GM21447 (cell line): ENCODE measurements at regions not wholly inside any gene's neighbourhood (a gene's known extent, or its start where the extent isn't known, plus 50 kb on each side); places are given as distances from the start of the nearest gene placed in this dataset.
"Not testable (repeated sequence)": the region's sequence is repeated elsewhere in the genome, so short reads cannot be mapped to it uniquely, and the experiment has no call there.

ENCODE experiments used
- ATAC-seq: cut with Tn5 transposase; IDR thresholded peaks from one replicate; pipeline ENCODE4 v1.9.1; 2021; ENCODE audit not compliant: unreplicated experiment

DNA sequence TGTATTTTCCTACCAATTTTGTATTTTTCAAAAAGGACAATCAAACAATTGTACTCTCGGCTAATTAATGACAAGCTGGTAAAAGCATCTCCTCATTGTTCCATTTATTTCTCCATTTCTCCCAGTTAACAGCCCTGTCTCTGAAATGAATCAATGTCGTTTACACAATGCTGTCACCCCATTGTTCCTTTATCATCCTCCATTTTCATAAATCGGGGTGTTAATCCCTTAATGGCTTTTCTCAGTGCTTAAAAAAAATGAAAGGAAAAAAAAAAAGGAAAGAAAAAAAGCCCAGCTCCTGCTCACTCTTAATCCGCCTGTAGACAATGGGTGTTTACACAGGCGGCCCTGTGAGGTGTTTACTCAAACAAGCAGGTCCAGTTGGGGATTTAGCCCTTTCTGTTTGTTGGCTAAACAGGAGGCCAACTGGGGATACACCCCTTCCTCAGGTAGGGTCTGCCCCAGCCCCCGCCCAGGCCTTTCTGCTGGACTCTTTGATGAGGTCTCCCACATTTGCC, 86.8 kb upstream of the SALL1 start:
- no peak for ATAC-seq

DNA sequence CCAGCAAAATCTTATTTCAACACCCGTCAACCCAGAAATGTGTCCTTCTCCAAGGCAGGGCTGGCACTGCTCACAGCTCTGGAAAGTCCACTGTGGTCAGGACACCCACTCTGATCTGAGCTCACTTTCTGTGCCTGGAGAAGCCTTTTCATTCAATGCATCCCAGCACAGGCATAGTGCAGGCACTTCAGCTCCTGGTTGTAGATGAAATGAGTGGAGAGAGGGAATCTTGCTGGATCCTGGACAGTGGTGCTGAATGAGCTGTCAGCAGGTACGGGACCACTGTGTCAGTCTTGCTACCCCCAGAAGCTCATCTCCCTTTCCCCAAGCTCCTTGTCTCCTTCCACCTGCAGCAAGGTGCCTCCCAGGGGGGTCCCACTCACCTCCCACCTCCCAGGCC, 86.1 kb upstream of the SALL1 start:
- ATAC-seq: no peak

DNA sequence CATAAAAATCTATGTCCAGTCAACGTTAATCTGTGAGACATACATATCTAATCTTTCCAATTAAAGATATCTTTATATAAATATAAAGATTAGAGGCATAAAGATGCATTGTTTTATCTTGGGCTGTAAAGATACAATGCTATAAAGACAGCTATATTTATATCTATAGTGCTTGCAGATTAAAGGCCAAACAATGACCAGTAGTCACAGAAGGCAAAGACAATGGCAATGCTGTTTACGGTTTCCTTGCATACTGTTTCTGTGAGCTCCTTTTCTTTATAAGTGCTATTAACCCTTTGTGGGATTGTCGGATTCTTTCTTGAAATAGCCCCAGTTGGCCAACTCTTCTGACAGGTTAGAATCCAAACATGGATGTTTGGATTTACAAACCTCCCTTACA, 85.5 kb upstream of the SALL1 start:
- ATAC-seq: no peak

DNA sequence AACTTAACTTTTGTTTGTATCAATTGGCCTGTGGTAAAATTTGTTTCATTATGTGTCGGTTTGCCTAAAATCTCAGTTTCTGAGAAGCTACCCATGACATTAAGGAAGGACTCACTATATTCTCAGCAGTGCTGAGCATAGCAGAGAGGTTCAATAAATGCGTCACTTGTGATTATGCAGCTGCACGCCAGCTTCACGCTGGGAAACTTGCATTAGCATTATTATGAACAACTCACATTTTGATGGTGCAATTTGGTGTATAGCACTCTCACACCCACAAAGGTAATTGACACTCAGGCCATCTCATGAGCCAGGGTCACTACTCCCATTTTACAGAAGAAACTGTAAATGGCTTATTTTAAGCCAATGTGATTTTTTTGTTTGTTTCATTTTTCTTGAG, 80.6 kb upstream of the SALL1 start:
- no peak for ATAC-seq

DNA sequence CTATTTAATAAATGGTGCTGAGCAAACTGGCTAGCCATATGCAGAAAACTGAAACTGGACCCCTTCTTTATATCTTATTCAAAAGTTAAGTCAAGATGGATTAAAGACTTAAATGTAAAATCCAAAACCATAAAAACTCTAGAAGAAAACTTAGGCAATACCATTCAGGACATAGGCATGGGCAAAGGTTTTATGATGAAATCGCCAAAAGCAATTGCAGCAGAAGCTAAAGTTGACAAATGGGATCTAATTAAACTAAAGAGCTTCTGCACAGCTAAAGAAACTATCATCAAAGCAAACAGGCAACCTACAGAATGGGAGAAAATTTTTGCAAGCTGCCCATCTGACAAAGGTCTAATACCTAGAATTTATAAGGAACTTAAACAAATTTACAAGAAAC, 79.0 kb upstream of the SALL1 start:
- ATAC-seq: not testable (repeated sequence)

DNA sequence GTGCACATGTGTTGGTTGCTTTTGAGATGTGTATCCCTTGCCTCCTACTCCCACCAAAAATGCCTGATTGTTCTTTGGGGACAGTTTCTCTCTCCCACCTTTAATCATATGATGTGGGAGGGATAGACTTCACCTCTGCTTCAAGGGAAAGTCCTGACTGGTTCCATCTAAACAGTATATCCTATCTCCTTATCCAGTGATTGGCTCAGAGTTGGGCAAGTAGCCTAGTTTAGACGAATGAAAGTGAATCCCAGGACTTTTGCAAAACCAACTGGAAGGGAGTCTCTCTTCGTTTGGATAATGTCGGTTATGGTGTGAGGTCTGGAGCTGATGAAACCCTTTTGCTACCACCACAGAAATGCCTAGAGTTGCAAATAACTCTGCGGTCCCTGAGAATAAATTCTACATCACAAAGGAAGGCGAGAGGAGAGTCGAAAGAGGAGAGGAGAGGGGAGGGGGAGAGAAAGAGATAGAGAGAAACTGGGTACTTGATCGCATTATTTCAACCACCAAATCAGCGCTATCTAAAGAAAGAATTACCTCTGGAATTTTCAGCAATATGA, 77.1 kb upstream of the SALL1 start:
- no peak for ATAC-seq

DNA sequence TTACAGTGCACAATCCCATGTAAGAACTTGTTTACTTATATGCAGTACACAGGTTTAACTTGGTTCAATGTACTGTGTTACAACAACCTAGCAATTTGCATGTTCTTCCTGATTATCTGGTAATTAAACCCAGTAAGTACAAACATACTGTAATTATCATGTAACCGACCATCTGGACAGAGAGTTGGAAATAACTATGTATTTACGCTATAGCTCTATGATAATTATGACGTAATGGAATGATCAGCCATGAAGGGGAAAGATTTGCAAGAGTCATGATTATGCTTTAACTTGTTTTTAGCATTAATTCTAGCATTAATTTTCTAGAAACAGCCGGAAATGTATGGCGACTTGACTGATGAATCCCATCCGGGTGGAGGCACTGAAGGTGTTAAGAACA, 74.8 kb upstream of the SALL1 start:
- no peak for ATAC-seq

DNA sequence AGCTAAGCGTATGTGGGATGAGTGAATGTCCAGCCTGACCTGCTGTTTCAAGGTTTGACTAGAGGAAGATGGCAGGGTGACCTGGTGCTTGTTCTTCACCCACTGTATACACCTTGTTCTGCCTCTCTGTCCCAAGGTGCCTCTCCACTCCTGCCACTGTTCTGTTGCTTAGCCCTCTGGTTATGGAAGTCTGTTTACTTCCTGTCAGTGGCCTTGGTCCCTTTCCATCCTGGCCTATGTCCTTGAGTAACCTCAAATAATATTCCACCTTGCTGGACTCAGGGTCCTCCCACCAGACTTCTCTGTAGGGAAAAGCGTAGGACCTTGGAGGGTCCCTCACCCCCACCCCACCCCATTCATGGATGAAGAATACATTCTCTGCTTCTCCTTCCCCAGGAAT, 73.2 kb upstream of the SALL1 start:
- ATAC-seq: no peak

DNA sequence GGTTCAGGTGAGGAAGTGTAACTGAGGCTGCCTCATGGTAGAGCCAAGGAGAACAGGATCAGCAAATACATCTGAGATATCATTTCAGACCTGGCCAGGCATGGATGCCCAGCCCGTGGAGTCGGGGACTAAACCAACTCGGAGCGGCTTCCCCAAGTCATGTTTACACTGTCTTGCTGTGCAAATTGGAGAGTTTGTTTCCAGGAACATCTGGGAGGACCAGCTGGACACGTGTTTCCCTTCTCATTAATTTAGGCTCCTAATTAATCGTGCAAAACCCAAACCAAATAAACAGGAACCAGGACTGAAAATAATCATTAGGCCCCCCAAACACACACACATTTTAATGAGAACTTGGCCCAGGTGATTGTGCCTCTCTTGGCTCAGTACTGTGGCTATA, 70.9 kb upstream of the SALL1 start:
- no peak for ATAC-seq

DNA sequence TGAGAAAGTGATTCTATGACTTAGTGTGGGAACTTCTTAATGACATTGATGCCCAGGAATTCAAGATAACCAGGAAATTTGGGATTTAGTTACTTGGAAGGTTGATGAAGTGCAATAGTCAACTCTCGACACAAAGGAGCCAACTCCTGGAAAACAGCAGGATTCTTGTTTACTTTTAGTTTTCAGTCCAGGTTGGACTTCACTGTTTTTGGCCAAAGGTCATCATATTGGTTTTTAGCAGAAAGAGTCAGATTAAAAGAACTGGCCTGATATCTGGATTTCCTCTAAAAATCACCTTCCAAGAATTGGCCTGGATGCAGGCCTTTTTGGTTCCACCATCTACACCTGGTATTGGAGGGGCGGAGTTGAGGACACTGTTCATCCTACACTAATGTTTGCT, 60.1 kb upstream of the SALL1 start:
- no peak for ATAC-seq

DNA sequence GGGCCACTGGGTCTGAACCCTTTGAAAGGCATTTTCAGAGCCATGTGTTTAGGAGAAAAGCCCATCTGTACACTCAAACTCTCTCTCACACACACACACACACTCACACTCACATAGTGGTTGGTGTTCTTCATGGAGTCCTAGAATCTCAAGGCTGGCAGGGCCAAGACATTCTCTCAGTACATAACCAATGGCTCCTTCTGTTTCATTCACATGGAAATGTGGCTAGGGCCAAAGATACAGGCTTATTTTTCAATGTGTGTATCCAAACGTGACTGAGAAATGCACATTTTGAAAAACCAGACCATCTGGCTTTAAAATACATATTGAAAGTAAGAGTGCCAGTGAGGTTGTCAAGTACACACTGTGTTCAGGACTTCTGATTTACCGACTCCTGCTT, 59.0 kb upstream of the SALL1 start:
- no peak for ATAC-seq

DNA sequence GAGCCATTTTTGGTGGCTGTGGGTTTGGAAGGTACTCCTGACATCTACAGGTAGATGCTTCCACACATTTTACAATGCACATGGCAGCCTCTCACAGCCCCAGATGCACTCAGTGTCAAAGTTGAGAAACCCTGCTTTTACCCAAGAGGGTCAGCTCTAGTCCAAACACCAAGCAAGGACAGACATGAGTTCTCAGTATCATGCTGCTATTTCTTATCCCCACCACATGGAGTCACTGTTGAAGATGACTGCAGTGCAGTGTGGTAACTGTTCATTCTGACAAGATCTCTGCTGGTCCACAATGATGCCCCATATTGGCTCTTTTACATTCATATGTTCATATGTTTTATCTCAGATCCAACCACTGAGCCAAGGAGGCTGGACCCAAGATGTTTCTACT, 50.5 kb upstream of the SALL1 start:
- no peak for ATAC-seq
